ENCODE measurements at regions not wholly inside any gene's neighbourhood (a gene's known extent, or its start where the extent isn't known, plus 50 kb on each side); places are given as distances from the start of the nearest gene placed in this dataset.

GRCh38 chr17:55900188-55900587 lies 149.3 kb downstream of the PCTP start:
- no peak for DNase-seq (ENCODE audit: low read depth)
- no peak for TF ChIP-seq CTCF (conservative IDR thresholded peaks at IDR 0.05; ENCODE audit: low read depth, low read length)
- H3K4me3 ChIP-seq (ENCODE audit: low read depth, low read length): no peak overlapping the region

- TF ChIP-seq CTCF (conservative IDR thresholded peaks at IDR 0.05; ENCODE audit: low read depth, low read length): no peak
- no peak for DNase-seq (ENCODE audit: low read depth)
- no peak overlapping the region for H3K4me3 ChIP-seq (ENCODE audit: low read depth, low read length)
Measured at GRCh38 chr17:55903028-55903690, 152.3 kb downstream of the PCTP start.

DNA sequence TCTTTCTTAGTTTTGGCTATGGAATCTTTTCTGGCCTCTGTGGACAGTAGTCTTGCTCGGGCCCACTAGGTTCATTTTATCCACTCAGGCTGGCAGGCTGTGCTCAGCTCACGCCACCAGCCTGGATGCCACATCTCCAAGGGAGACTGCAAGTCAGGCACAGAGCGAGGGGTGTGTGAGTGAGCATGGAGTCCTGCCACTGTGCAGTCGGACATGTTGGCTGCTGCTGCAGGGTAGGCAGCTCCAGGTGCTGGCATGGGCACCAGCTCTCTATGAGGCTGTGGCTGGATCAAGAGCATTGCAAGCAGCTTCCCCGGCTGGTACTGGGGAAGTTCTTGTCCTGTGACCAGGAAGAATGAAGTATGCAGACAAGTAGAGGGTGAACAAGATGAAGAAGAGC lies 158.9 kb downstream of the PCTP start:
- H3K4me3 ChIP-seq (ENCODE audit: low read depth, low read length): no peak overlapping the region
- no peak for DNase-seq (ENCODE audit: low read depth)

GRCh38 chr17:55911186-55911585 lies 160.3 kb downstream of the PCTP start:
- no peak overlapping the region for H3K4me3 ChIP-seq (ENCODE audit: low read depth, low read length)
- DNase-seq (ENCODE audit: low read depth): no peak
- TF ChIP-seq CTCF (conservative IDR thresholded peaks at IDR 0.05; ENCODE audit: low read depth, low read length): no peak

More for the DNA sequence above, 158.9 kb downstream of the PCTP start:
- no peak for TF ChIP-seq CTCF (conservative IDR thresholded peaks at IDR 0.05; ENCODE audit: low read depth, low read length)

- no peak for TF ChIP-seq CTCF (conservative IDR thresholded peaks at IDR 0.05; ENCODE audit: low read depth, low read length)
- H3K4me3 ChIP-seq (ENCODE audit: low read depth, low read length): no peak overlapping the region
- DNase-seq (ENCODE audit: low read depth): no peak
Measured at GRCh38 chr17:55925440-55925839, 174.6 kb downstream of the PCTP start.

DNA sequence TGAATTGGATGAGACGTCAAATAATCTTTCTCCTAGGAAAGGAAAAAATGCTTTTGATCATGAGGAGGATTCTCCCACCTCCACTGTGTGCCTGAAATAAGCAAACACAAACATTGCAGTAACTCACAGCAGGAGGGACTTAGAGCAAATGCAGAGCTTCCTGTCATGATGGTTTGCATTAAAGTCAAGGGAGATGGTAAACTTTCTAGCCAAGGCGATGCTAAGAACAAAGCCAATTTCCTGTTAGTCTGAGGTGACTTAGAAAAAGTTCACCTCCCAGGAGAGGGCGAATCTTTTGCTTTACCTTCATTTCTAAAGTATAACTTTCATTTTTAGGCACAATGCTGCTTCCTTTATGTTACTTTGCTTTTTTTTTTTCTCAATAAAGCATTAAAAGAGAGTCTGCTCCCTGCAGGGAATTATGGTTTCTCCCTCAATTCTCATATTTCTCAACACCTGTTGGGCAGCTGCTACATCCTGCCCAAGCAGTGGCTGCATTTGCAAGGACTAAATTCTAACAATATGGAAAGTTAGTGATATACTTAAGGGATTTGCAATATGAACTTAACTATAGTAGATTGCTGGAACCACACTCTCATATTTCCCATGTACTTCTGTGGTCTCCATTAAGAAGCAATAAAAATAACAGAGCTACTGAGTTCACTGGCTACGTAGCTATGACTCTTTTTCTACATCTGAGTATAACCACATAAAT lies 175.6 kb downstream of the PCTP start:
- TF ChIP-seq CTCF (conservative IDR thresholded peaks at IDR 0.05; ENCODE audit: low read depth, low read length): no peak
- H3K4me3 ChIP-seq (ENCODE audit: low read depth, low read length): no peak overlapping the region
- no peak for DNase-seq (ENCODE audit: low read depth)

All from epithelial cell of proximal tubule (primary cell).